GM18502 (cell line): ENCODE measurements at regions not wholly inside any gene's neighbourhood (a gene's known extent, or its start where the extent isn't known, plus 50 kb on each side); places are given as distances from the start of the nearest gene placed in this dataset.

Experiments
- ATAC-seq: cut with Tn5 transposase; IDR thresholded peaks from one replicate; pipeline ENCODE4 v1.9.1; 2021; ENCODE audit warnings: mild to moderate bottlenecking; ENCODE audit not compliant: unreplicated experiment, poor library complexity

DNA sequence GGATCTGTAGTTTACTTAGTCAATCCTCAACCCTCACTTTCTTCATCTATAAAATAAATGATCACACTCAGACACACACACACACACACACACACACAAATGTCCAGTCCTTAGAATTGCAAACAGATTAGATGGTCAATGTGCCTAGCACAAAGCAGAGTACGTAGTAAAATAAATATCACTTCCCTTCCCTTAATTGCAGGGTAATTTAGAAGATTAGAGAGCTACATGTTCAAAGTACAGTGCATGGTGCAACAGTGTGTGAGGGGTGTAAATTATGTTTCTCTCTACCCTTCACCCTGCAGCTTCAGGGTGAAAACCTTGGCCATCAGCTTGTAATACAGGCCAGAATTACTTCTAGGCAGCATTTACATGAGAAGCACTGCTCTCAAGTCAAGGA lies 187.0 kb upstream of the GHITM start:
- no peak for ATAC-seq

DNA sequence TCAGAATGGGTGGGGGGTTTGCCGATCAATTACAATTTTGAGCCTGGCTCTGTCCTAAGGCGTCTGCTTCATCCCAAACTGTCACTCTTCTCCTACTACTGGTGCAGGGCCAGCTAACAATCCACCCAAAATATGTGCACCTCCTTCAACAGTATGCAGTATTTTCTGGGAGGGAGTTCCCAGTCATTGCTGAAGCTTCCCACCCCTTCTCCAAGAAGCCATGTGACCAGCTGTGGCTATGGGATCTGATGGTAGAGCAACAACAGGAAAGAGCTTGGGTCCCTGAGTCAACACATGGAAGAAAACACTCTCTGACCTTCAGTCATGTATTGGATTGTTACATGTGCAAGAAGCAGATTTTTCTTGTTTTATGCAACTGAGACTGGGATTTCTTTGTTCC lies 185.7 kb upstream of the GHITM start:
- no peak for ATAC-seq

DNA sequence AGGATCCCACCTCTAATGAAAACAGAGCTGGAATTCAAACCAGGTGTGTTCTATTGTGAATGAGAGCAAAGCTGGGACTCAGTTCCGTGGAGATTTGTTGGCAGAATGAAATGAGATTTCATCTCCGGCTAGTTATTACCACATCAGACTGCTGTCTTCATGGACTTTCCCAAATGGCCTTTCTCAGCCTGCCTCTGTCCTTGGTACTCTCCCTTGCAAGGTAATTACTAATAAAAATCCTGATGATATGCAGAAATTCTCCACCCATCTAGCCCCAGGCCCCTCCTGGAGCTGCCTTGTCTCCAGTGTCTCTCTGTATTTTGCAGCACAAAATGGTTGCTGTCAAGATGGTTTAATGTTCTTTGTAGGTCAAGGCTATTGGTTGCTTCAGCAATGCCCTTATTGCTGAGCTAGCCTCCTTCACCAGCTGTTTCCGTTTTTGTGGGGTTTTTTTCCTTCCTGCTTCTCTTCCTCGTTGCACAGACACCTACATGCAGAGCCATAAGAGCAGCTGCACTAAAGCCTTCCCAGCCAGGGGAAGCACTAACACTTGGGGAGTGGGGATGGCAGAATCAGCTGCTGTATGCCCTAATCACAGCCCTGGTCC lies 185.0 kb upstream of the GHITM start:
- ATAC-seq, result no peak

DNA sequence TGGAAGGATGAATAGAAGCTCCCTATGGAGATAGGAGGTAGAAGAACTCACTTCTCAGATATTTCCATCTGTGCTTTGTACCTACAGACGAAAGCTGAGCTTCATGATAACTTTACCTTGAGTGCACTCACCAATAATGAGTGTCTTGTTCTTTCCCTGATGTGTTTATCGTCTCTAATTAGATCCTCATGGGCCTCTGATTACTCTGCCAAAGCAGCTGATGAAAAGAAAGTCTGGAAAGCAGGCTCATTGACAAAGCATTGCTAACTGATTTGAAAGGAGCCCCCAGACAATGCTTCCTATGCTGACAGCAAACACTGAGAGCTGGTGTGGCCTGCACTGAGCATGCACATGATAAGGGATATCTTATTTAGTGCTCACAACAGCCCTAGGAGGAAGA lies 183.9 kb upstream of the GHITM start:
- no peak for ATAC-seq

DNA sequence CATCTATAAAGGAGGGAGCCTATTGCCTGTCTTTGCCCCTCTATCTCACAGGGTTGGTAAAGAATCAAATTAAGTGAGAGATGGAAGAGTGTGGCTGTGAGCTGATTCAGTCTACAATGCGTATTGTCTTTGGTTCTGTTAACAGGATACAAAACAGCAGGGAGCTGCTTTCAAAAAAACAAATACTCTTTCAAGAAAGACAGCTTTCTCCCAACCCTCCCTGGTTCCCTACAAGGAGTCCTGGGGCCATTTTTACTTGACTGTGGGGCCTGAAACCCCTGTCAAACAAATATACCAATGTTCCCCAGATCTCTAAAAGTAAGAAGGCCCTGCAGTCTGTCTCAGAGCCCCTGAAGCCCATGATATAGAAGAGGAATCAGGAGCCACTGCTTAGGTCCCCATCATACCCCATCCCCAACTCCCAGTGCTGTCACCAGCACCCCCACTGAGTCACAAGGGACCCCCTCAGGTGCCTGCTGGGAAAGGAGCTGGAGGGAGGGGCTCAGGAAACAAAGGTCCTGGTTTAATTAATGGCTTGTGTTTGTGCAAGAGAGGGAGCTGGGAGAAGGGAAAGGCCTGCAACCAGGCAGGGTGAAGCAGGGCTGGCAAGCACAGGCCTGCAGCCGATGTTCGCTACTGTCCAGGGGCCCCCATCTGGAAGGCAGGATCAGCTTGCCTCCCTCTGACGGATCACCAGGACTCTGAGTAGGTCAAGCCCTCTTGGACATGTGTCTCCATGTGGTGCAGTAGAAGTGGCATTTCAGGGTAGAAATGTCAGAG lies 182.0 kb upstream of the GHITM start:
- ATAC-seq, result no peak

DNA sequence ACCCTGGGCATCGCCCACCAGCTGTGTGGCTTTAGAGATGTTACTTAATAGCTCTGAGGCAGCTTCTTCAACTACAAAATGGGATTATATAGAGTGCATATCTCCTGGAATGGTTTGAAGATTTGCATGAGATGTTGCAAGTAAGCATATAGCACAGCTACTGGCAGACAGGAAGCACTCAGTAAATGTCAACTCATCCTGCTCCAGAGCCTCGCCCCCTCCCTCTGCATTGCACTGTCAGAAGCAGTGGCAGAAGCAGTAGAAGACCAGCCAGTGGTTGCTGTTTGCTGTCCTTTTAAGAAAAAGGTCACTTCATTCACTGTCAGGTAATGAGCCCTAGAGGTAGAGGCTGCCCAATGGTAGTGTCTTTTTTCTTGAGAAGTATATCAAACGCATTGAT lies 180.0 kb upstream of the GHITM start:
- ATAC-seq, result no peak

DNA sequence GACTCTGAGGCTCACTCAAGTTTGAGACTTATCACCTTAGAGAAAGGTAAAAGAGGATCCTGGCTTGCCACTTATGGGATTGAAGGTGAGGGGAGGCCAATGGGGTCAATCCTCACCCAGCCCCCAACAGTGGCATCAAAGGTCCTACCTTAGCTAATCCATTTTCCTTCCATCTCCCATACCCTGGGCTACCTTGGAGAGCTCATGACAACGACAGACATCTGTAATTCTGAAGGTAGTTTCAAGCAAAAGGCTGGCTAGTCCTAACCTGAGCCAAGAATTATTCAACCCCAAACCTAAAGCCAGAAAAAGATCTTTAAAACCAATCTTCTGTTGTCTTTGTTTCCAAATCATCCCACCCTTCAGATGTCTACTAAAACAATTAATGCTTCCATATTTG lies 179.2 kb upstream of the GHITM start:
- no peak for ATAC-seq

DNA sequence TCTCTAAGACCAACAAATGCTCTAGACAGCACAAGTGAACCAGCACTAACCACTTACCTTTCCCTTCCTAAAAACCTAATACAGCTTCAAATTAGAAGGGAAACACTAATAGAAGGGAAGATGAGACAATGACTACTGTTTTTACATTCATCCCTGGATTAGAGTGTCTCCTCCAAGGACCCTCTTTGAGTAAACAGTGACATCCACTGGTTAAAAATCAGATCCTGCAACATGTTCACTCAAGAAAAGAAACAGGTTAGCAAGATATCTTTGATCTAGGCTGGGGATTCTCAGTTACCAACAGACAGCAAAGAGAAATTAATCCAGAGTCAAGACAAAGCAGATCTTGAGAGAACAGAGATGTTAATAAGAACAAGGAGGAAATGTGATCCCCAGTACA lies 177.7 kb upstream of the GHITM start:
- no peak for ATAC-seq

DNA sequence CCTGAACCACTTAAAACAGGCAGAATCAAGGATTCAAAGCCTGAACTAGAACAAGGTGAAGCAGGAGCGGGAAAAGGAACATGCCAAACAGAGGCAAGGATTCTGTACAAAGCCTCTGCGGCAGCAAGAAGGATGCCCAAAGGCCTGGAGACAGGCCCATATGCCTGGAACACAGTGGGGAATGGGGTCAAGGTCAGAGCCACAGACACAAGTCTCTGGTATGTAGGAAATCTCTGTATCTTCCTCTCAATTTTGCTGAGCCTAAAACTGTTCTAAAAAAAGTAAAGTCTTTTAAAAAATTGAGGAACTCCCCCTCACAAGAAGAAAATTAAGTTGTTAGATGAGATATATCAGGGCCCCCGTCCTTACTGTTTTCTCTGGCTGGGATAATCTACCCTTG lies 175.9 kb upstream of the GHITM start:
- ATAC-seq, result no peak

DNA sequence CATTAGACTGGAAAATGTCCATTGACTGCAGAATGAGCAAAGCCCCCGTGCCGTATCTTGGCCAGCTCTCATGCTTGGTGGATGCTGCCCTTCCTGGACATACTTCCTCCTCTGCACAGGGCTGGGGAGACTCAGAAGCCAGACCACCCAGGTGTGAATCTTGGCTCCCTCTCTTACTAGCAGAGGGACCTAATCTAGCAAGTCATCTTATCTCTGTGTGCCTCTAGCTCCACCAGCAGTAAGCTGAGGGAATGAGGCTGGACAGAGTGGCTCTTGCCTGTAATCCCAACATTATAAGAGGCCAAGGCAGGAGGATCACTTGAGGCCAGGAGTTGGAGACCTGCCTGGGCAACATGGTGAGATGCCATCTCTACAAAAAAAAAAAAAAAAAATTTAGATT lies 173.8 kb upstream of the GHITM start:
- ATAC-seq, result no peak

DNA sequence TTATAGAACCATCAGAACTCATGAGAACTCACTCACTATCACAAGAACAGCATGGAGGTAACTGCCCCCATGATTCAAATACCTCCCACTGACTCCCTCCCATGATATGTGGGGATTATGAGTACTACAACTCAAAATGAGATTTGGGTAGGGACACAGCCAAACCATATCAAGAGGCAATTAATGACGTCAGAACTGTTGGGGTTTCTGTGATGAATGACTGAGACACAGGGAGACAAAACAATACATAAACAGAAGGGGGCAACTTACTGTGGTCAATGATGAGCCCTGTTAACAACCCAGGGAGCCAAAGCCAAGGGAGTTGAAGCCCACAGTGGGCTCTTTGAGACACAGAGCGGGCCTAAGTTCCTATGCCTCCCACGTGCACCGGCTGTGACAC lies 171.3 kb upstream of the GHITM start:
- ATAC-seq, result no peak

DNA sequence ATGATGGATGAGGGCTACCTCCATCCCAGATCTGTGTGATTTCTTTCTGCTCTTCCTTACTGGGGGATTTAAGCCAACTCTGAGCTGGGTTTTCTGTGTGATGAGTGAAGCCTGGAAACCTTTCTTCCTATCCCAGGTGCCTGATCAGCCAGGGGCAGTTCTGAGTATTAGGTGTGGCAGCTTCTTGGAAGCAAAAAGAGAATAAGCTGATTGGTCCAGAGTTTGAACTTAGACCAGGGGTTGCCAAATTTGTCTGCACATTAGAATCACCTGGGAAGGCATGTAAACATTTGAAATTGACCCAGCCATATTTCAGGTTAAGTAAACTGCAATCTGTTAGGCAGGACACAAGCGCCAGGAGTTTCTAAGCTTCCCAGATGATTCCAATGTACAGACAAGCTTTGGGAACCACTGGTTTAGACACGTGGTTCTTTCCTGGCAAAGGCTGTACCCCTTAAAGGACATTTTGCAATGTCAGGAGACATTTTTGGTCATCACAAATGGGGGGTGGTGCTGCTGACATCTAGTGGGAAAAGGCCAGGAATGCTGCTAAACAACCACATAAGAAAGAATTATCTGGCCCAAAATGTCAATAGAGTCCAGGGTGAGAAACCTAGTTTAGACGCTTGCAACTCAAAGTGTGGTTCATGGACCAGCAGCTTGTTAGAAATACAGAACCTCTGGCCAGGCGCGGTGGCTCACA lies 160.5 kb upstream of the GHITM start:
- ATAC-seq, result no peak

DNA sequence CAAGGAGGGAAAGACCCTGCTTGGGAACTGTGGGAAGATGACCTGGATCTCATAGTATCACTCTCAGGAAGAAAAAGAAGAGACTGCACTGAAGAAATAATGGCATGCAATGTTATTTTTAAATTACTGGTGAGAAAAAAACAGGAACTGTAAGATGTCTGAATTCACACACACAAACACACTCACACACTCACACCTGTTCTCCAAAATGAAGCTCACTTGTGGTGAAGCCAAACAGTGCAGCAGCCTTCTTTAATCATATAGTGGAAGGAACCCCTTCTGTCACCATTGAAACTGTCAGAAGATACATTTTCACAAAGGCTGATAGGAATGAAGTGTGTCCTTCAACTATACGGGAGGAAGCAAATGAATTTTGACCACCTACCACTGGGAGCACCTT lies 156.5 kb upstream of the GHITM start:
- no peak for ATAC-seq

DNA sequence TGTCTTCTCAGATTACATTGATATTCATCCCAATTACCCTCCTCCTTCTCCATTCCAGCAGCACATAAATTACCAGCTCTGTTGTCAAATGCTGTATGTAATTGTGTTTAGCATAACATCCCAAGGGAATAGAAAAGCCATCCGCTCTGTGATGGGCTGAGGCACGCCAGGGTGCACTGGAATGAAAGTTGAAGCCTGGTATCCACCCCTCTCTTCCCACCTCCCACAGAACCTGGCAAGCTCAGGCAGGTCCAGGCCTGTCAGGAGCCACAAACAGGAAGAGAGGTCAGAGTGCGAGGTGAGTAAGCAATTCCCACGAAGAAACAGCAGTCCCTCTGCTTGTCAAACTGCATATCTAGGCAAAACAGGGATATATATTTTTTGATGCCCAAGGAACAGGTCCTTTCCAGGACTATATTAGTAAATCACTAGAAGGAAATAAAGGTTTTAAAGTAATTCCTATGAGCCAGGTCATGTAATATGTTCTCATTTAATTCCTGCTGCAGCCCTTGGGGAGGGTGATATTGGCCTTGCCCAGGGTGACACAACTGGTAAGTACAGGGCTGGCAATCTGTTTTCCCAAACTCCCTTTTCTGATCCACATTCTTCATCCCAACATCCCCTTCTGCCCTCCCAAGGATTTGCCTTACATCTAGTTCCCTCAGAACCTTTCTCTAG lies 155.6 kb upstream of the GHITM start:
- no peak for ATAC-seq

DNA sequence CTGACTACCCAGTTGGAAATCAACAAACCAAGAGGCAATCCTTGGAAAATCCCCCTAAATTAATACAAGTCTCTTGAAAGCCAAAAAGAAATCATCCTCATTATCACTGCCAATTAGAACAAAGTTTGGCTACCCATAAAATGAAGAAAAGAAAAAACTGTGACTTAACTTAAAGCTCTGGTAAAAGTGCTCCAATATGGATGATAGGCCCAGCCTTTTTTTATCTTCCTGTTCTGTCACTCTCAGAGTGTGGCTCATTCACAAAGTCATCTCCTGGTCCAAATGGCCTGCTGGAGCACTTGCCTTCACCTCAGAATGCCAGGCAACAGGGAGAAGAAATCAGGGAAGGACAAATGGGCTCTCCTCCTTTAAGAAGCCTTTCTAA lies 155.1 kb upstream of the GHITM start:
- no peak for ATAC-seq

DNA sequence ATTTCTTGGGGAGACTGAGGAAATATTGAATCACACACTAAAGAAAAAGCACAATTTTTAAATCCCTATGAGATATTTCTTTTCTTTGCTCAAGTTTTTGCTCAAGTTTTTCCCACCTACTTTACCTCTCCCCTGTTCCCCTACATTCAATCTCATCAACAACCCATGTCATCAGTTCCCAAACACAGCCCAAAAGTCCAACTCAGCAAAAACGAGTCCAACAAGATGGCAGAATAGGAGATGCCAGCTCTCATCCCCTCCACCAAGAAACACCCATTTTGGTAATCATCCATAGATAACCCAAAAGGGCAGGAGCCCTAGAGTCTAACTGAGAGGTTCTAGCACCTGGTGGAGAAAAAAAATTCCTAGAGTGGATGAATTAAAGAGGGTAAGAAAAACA lies 152.5 kb upstream of the GHITM start:
- ATAC-seq, result no peak

DNA sequence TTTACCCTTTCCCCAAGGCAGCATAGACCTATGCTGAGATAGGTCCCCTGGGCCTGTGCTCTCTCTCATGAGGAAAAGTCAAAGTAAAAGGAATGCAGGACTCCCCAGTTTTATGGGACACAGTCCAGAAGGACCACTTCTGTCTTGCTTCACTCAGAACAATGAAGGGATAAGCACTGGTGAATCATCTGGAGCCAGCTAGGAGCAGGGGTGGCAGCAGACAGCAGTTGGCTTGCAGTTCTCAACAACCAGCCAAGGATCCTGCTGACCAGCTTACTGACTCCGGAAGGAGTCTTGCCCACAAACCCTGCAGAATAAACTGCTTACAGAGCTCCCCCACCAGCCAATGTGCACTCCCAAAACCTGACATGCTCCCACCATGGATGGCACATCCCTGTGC lies 152.1 kb upstream of the GHITM start:
- no peak for ATAC-seq

DNA sequence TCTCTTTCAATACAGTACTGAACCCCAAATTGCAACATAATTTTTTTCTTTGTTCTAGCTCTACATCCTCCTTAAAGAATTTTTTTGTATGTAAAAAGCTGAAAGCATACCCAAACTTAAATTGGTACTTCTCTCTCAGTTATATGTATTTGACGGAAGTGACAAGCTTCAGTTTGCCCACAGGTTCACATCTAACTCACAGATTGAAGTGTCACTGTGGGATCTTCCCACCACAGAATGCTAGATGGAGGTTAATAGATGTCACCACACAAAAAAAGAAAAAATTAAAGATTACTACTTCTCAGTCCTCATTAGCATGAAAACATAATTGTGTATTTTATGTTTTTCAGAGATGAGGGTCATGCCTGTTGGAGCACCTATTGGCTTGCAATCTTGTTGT lies 150.9 kb upstream of the GHITM start:
- ATAC-seq, result no peak

DNA sequence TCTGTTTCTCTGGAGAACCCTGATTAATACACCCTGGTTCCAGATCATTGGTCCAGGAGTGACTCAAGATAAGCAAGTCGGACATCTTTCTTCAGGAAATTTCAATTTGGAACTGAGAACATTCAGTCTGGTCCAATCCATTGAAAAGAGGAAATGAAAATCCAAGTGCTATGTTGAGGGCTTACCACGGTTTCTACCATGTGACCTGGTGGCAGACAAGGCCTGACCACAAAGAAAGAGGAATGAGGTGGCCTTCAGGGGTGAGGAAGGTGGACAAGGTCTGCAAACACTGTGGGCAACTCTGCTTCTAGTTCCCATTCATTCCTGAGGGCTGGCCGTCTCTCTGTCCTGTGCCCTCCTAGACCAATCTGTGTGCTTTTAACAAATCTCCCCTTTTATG lies 149.2 kb upstream of the GHITM start:
- ATAC-seq, result peak; percentile 95

DNA sequence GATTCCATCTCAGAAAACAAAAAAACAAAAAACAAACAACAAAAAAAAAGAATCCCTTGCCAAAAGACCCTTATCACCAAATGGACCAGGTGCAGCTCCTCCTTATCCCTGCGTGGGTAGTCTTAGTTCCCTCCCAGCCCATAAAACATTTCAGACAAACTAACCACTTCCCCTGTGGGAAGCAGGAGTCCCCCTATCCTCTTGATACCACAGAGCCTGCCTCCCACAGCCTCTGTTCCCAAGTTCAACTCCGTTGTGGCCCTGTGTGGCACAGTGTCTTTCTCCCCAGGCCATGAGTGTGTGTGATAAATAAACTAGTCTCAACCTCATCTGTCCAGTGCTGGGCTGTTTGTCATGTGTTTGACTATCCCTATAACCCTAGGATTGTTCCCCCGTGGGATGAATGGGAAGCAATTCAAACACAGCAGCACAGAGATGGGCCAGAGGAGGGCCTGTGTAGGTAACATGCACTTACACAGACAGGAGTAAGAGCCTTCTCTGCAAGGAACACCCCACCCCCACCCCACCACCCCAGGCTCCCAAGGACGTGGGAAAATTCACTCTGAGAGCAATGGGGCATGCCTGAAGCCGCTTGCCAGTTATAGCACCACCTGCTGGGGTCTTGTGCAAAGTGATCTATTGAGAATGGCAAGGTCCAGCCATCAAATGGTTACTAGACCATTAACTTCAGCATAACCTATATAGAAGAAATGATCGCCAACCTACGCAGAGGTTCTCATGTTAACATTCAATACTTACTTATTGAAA lies 147.1 kb upstream of the GHITM start:
- peak; percentile 46 for ATAC-seq

DNA sequence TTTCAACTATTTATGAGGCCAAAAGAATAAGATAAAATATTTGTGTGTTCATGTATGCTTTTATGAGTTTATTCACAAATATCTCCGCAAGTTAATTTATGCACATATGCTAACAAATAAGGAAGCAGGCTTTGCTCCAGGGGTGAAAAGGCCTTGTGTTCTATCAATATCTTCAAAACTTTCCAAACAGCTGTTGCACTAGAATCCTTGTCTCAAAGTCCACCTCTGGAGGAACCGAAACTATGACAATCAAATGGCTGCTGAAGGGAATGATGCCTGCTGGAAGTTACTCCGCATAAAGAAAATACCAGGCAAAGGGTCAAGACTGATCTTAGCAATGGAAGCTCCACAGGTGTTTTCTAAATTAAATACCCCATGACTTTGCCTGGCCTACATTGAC lies 145.0 kb upstream of the GHITM start:
- no peak for ATAC-seq
